H9 (cell line): ENCODE measurements at regions not wholly inside any gene's neighbourhood (a gene's known extent, or its start where the extent isn't known, plus 50 kb on each side); places are given as distances from the start of the nearest gene placed in this dataset.

ENCODE experiments used
- DNase-seq: peaks from one replicate; pipeline ENCODE4 v3.0.0-alpha.2; 2017
- H2AFZ ChIP-seq: one replicate; pipeline ENCODE4 v1.6.1; 2013; ENCODE audit warnings: mild to moderate bottlenecking, low read length, control low read depth, moderate library complexity
- H2AK5ac ChIP-seq: 2 replicates; pipeline ENCODE4 v1.6.1; 2013; ENCODE audit warnings: low read length, control low read depth, mixed read lengths; ENCODE audit not compliant: insufficient read length
- H2BK120ac ChIP-seq: one replicate; pipeline ENCODE4 v1.6.1; 2013; ENCODE audit warnings: low read depth, mild to moderate bottlenecking, low read length, control low read depth, inconsistent platforms; ENCODE audit not compliant: poor library complexity, severe bottlenecking
- H2BK12ac ChIP-seq: 2 replicates; pipeline ENCODE4 v1.6.1; 2013; ENCODE audit warnings: low read length, control low read depth, mixed read lengths, low read depth; ENCODE audit not compliant: insufficient read length
- H2BK15ac ChIP-seq: 2 replicates; pipeline ENCODE4 v1.6.1; 2013; ENCODE audit warnings: low read depth, low read length, control low read depth
- H2BK20ac ChIP-seq: one replicate; pipeline ENCODE4 v1.6.1; 2013; ENCODE audit warnings: low read depth, mild to moderate bottlenecking, low read length, control low read depth, inconsistent platforms; ENCODE audit not compliant: poor library complexity, severe bottlenecking
- H2BK5ac ChIP-seq: 2 replicates; pipeline ENCODE4 v1.6.1; 2013; ENCODE audit warnings: low read length, control low read depth, mixed read lengths; ENCODE audit not compliant: insufficient read length
- H3K14ac ChIP-seq: 2 replicates; pipeline ENCODE4 v1.6.1; 2013; ENCODE audit warnings: low read length, control low read depth; ENCODE audit not compliant: insufficient read depth
- H3K18ac ChIP-seq: 2 replicates; pipeline ENCODE4 v1.6.1; 2013; ENCODE audit warnings: low read depth, mild to moderate bottlenecking, mixed read lengths, low read length, control low read depth; ENCODE audit not compliant: insufficient read length
- H3K23ac ChIP-seq: 2 replicates; pipeline ENCODE4 v1.6.1; 2013; ENCODE audit warnings: low read length, control low read depth, mixed read lengths, low read depth; ENCODE audit not compliant: insufficient read length
- H3K23me2 ChIP-seq: 2 replicates; pipeline ENCODE4 v1.6.1; 2013; ENCODE audit warnings: low read depth, mild to moderate bottlenecking, mixed read lengths, low read length, control low read depth; ENCODE audit not compliant: insufficient read length, poor library complexity, severe bottlenecking
- H3K27ac ChIP-seq: 2 replicates; pipeline ENCODE4 v1.5.1; 2013; ENCODE audit warnings: low read length, control low read depth, mixed read lengths, low read depth; ENCODE audit not compliant: insufficient read length
- H3K27me3 ChIP-seq: 2 replicates; pipeline ENCODE4 v1.6.1; 2013; ENCODE audit warnings: low read length, control low read depth, inconsistent platforms; ENCODE audit not compliant: insufficient read depth
- H3K4ac ChIP-seq: 2 replicates; pipeline ENCODE4 v1.6.1; 2013; ENCODE audit warnings: low read depth, mild to moderate bottlenecking, control low read depth, inconsistent platforms, low read length, moderate library complexity
- H3K4me1 ChIP-seq: 2 replicates; pipeline ENCODE4 v1.6.1; 2013; ENCODE audit warnings: low read length, control low read depth, inconsistent platforms; ENCODE audit not compliant: insufficient read depth
- H3K4me2 ChIP-seq: 2 replicates; pipeline ENCODE4 v1.6.1; 2013; ENCODE audit warnings: low read length, control low read depth, mixed read lengths; ENCODE audit not compliant: insufficient read length, insufficient read depth
- H3K56ac ChIP-seq: 2 replicates; pipeline ENCODE4 v1.6.1; 2013; ENCODE audit warnings: low read depth, mild to moderate bottlenecking, mixed read lengths, low read length, control low read depth; ENCODE audit not compliant: insufficient read length
- H3K79me1 ChIP-seq: 2 replicates; pipeline ENCODE4 v1.6.1; 2013; ENCODE audit warnings: low read depth, mild to moderate bottlenecking, moderate library complexity, low read length, control low read depth, inconsistent platforms; ENCODE audit not compliant: insufficient read depth, poor library complexity, severe bottlenecking
- H3K79me2 ChIP-seq: 2 replicates; pipeline ENCODE4 v1.6.1; 2013; ENCODE audit warnings: low read length, control low read depth, inconsistent platforms; ENCODE audit not compliant: insufficient read depth
- H3K9ac ChIP-seq: 2 replicates; pipeline ENCODE4 v1.6.1; 2013; ENCODE audit warnings: low read length, control low read depth, mixed read lengths; ENCODE audit not compliant: insufficient read length; ENCODE audit errors: extremely low read depth
- H3K9me3 ChIP-seq: one replicate; pipeline ENCODE4 v1.6.1; 2013; ENCODE audit warnings: low read depth, low read length, inconsistent platforms; ENCODE audit not compliant: control insufficient read depth
- H3T11ph ChIP-seq: one replicate; pipeline ENCODE4 v1.6.1; 2013; ENCODE audit warnings: mild to moderate bottlenecking, low read length, control low read depth, inconsistent platforms
- H4K20me1 ChIP-seq: one replicate; pipeline ENCODE4 v1.6.1; 2013; ENCODE audit not compliant: control insufficient read depth, insufficient read length, insufficient read depth
- H4K5ac ChIP-seq: 2 replicates; pipeline ENCODE4 v1.6.1; 2013; ENCODE audit warnings: low read depth, mild to moderate bottlenecking, mixed read lengths, low read length, control low read depth; ENCODE audit not compliant: insufficient read length
- H4K8ac ChIP-seq: replicated peaks from 2 replicates; pipeline ENCODE4 v1.6.1; 2013; ENCODE audit warnings: low read length, control low read depth, mixed read lengths, low read depth; ENCODE audit not compliant: insufficient read length
- H4K91ac ChIP-seq: 2 replicates; pipeline ENCODE4 v1.6.1; 2013; ENCODE audit warnings: low read depth, mild to moderate bottlenecking, moderate library complexity, mixed read lengths, low read length, control low read depth; ENCODE audit not compliant: insufficient read length
- H3K27ac Mint-ChIP-seq, 3 experiments: 2 replicates in 2 of 3; 3 replicates in 1 of 3; pipeline ENCODE4 v1.8.0; 2020 to 2021; ENCODE audit warnings: mixed read lengths in 3 of 3, mild to moderate bottlenecking in 1 of 3, moderate library complexity in 1 of 3
- H3K27me3 Mint-ChIP-seq: 2 replicates; pipeline ENCODE4 v1.8.0; 2021; ENCODE audit warnings: low read depth, mild to moderate bottlenecking, moderate library complexity, mixed read lengths
- H3K36me3 Mint-ChIP-seq, 3 experiments: 2 replicates in 2 of 3; 3 replicates in 1 of 3; pipeline ENCODE4 v1.8.0; 2020 to 2021; ENCODE audit warnings: low read depth in 3 of 3, mixed read lengths in 3 of 3; ENCODE audit not compliant: insufficient read depth in 1 of 3
- H3K4me1 Mint-ChIP-seq, 2 experiments: 2 replicates each; pipeline ENCODE4 v1.8.0; 2020; ENCODE audit warnings: mixed read lengths in 2 of 2
- H3K4me3 Mint-ChIP-seq, 2 experiments: 2 replicates in 1 of 2; 3 replicates in 1 of 2; pipeline ENCODE4 v1.8.0; 2020 to 2021; ENCODE audit warnings: mild to moderate bottlenecking in 2 of 2, mixed read lengths in 2 of 2, moderate library complexity in 1 of 2
- H3K9me3 Mint-ChIP-seq, 2 experiments: 2 replicates in 1 of 2; 3 replicates in 1 of 2; pipeline ENCODE4 v1.8.0; 2020; ENCODE audit warnings: mild to moderate bottlenecking in 2 of 2, mixed read lengths in 2 of 2, moderate library complexity in 1 of 2
- WGBS: extraction: QIAGEN DNeasy Blood & Tissue Kit; methylation state at CpG from one replicate; pipeline ENCODE4 v1.1.7; 2013; ENCODE audit warnings: missing lambda C conversion rate, low lambda C conversion rate, mixed read lengths; ENCODE audit not compliant: insufficient read length; ENCODE audit errors: extremely low coverage; 5-methylcytosine and 5-hydroxymethylcytosine counted together
- TF ChIP-seq, protein P1 (sequence below): fragments of 200-600 bp; sonication (generic); conservative IDR thresholded peaks from 3 replicates; pipeline ENCODE4 v1.8.0; 2021; ENCODE audit warnings: antibody characterized with exemption, mild to moderate bottlenecking

DNA sequence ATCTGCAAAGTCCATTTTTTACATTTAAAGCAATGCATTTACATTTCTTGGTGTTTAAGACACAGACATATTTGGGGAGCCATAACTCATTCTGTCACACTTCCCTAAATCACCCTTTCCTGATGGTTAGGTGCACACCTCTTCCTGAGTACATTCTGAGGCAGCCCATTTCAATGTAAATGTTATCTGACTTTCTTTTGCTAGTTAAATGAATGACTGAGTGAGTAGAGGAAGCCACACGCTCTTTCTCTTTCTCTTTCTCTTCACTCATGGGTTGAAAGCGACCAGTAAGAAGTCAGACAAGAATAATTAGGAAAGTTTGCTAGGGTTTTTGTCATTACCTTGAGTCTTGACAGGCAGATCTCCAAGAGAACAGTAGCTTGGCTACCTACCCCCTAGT is 143.1 kb downstream of the S1PR1 start:
- H3K4ac ChIP-seq: no peak overlapping the region
- H3K9ac ChIP-seq: no peak overlapping the region
- H3K27me3 Mint-ChIP-seq: no peaks in the 10 kb centered on the region
- H3K9me3 Mint-ChIP-seq: no peaks in the 10 kb centered on the region
- no peaks in the 10 kb centered on the region; a peak in 1 of 7 replicates for H3K36me3 Mint-ChIP-seq
- TF ChIP-seq, protein P1, sequence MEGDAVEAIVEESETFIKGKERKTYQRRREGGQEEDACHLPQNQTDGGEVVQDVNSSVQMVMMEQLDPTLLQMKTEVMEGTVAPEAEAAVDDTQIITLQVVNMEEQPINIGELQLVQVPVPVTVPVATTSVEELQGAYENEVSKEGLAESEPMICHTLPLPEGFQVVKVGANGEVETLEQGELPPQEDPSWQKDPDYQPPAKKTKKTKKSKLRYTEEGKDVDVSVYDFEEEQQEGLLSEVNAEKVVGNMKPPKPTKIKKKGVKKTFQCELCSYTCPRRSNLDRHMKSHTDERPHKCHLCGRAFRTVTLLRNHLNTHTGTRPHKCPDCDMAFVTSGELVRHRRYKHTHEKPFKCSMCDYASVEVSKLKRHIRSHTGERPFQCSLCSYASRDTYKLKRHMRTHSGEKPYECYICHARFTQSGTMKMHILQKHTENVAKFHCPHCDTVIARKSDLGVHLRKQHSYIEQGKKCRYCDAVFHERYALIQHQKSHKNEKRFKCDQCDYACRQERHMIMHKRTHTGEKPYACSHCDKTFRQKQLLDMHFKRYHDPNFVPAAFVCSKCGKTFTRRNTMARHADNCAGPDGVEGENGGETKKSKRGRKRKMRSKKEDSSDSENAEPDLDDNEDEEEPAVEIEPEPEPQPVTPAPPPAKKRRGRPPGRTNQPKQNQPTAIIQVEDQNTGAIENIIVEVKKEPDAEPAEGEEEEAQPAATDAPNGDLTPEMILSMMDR: no peak
- H4K91ac ChIP-seq: no peak overlapping the region
- H3K9me3 ChIP-seq: no peaks in the 10 kb centered on the region
- no peak overlapping the region for H2BK15ac ChIP-seq
- peak overlapping the region; percentile 32 for H3K27ac ChIP-seq
- WGBS: no CpG with 5 or more reads among the region's 2 CpGs
- H4K5ac ChIP-seq: no peak overlapping the region
- no peak overlapping the region for H4K8ac ChIP-seq
- H3K79me1 ChIP-seq: no peaks in the 10 kb centered on the region
- no peaks in the 10 kb centered on the region for H3K79me2 ChIP-seq
- H3K4me3 Mint-ChIP-seq: no peak overlapping the region
- no peaks in the 10 kb centered on the region; the same call in 1 of the 2 replicates for H3K4me1 ChIP-seq
- H3K56ac ChIP-seq: no peak overlapping the region
- H3K4me1 Mint-ChIP-seq: peaks cover 14 to 20% of the 10 kb centered on the region in 2 experiments
- peak overlapping the region in 2 of 3 experiments; percentile 1 to 27; a peak in 1 of 7 replicates for H3K27ac Mint-ChIP-seq
- no peak overlapping the region for H3K14ac ChIP-seq
- H3K18ac ChIP-seq: no peak overlapping the region
- H2AK5ac ChIP-seq: no peak overlapping the region
- H2AFZ ChIP-seq: no peak overlapping the region
- H2BK120ac ChIP-seq: no peak overlapping the region
- no peaks in the 10 kb centered on the region for H3K23me2 ChIP-seq
- H3K4me2 ChIP-seq: no peak overlapping the region
- no peak overlapping the region for H3K23ac ChIP-seq
- no peaks in the 10 kb centered on the region for H3K27me3 ChIP-seq
- no peak overlapping the region for H2BK5ac ChIP-seq
- no peaks in the 10 kb centered on the region for H4K20me1 ChIP-seq
- no peak overlapping the region for H2BK20ac ChIP-seq
- no peak overlapping the region for H3T11ph ChIP-seq
- H2BK12ac ChIP-seq: no peak overlapping the region
- no peak for DNase-seq
